ENCODE measurements at regions not wholly inside any gene's neighbourhood (a gene's known extent, or its start where the extent isn't known, plus 50 kb on each side); places are given as distances from the start of the nearest gene placed in this dataset.

DNA sequence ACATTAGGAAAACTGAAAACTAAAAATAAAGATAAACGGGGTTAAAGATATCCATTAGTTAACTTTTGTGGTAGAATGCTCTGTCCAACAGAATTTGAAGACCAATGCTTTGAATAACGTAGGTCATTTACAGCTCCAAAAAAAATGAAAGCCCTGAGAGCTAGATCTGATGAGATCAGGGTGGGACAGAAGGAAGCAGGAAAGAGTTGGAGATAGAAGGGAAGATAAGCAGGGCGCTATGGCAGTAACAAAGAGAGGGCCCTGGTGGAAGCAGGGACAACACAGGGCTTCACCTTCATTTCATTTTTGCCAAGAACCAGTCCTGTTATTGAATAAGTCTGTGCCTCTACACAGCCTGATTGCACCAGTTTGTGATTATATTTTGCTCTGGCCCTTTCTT lies 51.0 kb upstream of the RGS8 start:
- WGBS, 2 experiments (ENCODE audit: extremely low coverage in 2 of 2, insufficient read length in 1 of 2): 25% methylated on average over 1 of the region's 3 CpGs; no CpG with 5 or more reads in 1 of the 2 experiments
- Histone ChIP-seq H2AK9ac (replicated peaks; ENCODE audit: low read depth, low read length, poor library complexity) (no peak overlapping the region), H3K4me1 (ENCODE audit: control insufficient read depth, insufficient read depth, low read length) (peaks cover 3% of the 10 kb centered on the region; the same call in 1 of the 2 replicates), H4K5ac (ENCODE audit: low read depth, low read length) (no peak overlapping the region), H4K91ac (ENCODE audit: insufficient read depth, low read depth, low read length) (no peak overlapping the region), H2BK120ac (ENCODE audit: low read depth, low read length) (no peak overlapping the region), H2AK5ac (ENCODE audit: low read depth, low read length) (no peak overlapping the region), H2BK20ac (ENCODE audit: low read depth, low read length) (no peak overlapping the region), H3K4ac (ENCODE audit: low read depth, low read length) (no peak overlapping the region), H3K14ac (replicated peaks; ENCODE audit: low read depth, low read length) (no peak overlapping the region), H3K79me1 (ENCODE audit: low read depth in 1 of 2, low read length in 2 of 2) (no peaks in the 10 kb centered on the region), H3K36me3 (ENCODE audit: control insufficient read depth, insufficient read depth, low read length) (no peaks in the 10 kb centered on the region), H3K9me3 (ENCODE audit: control insufficient read depth, insufficient read depth, low read length) (0 out of 2 replicates have a peak, but pooled peaks cover 2% of the 10 kb centered on the region), H4K8ac (ENCODE audit: low read depth in 2 of 2, low read length in 2 of 2) (no peak overlapping the region), H2BK15ac (ENCODE audit: low read depth, low read length) (no peak overlapping the region), H4K20me1 (ENCODE audit: insufficient read depth, low read length) (no peaks in the 10 kb centered on the region), H2BK5ac (ENCODE audit: low read depth, low read length, poor library complexity, severe bottlenecking) (no peak overlapping the region), H3K4me3 (ENCODE audit: insufficient read depth, low read depth, low read length) (no peak overlapping the region), H3K27ac (ENCODE audit: insufficient read depth, low read length) (no peak overlapping the region), H3K9me1 (ENCODE audit: insufficient read depth, low read length) (no peaks in the 10 kb centered on the region), H2AFZ (replicated peaks; ENCODE audit: low read length, poor library complexity) (no peak overlapping the region), H3K18ac (ENCODE audit: low read depth, low read length) (no peak overlapping the region), H3K27me3 (ENCODE audit: control insufficient read depth, insufficient read depth, low read length) (no peaks in the 10 kb centered on the region; the same call in 1 of the 2 replicates), H3K23ac (ENCODE audit: low read depth, low read length) (no peak overlapping the region), H3K9ac (ENCODE audit: low read depth, low read length) (no peak overlapping the region), H3K4me2 (ENCODE audit: low read depth, low read length) (no peak overlapping the region), H3K56ac (ENCODE audit: extremely low read depth, insufficient read depth, low read length) (no peak overlapping the region)
- TF ChIP-seq RCOR1 (IDR thresholded peaks at IDR 0.05; ENCODE audit: insufficient replicate concordance, low read length) (no peak), FOS (IDR thresholded peaks at IDR 0.05; ENCODE audit: low read depth, low read length) (no peak), BHLHE40 (IDR thresholded peaks at IDR 0.05; ENCODE audit: low read depth, low read length) (no peak), RFX5 (IDR thresholded peaks at IDR 0.05; ENCODE audit: low read depth, low read length) (no peak), MAZ (IDR thresholded peaks at IDR 0.05; ENCODE audit: borderline replicate concordance, low read depth, low read length) (no peak), CTCF (conservative IDR thresholded peaks at IDR 0.05; ENCODE audit: low read depth, low read length) (no peak), MXI1 (IDR thresholded peaks at IDR 0.05; ENCODE audit: borderline replicate concordance, low read depth, low read length) (no peak), SMC3 (IDR thresholded peaks at IDR 0.05; ENCODE audit: low read depth, low read length) (no peak), POLR2A (IDR thresholded peaks at IDR 0.05; ENCODE audit: low read depth, low read length) (no peak), CEBPB (IDR thresholded peaks at IDR 0.05; ENCODE audit: low read depth, low read length) (no peak), CHD1 (IDR thresholded peaks at IDR 0.05; ENCODE audit: low read depth, low read length) (no peak), NFE2L2 (IDR thresholded peaks at IDR 0.05; ENCODE audit: low read depth, low read length) (no peak)
- TF ChIP-seq, protein P1, sequence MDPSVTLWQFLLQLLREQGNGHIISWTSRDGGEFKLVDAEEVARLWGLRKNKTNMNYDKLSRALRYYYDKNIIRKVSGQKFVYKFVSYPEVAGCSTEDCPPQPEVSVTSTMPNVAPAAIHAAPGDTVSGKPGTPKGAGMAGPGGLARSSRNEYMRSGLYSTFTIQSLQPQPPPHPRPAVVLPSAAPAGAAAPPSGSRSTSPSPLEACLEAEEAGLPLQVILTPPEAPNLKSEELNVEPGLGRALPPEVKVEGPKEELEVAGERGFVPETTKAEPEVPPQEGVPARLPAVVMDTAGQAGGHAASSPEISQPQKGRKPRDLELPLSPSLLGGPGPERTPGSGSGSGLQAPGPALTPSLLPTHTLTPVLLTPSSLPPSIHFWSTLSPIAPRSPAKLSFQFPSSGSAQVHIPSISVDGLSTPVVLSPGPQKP (IDR thresholded peaks at IDR 0.05; ENCODE audit: borderline replicate concordance, low read depth, low read length): no peak
- TF ChIP-seq, protein P2, sequence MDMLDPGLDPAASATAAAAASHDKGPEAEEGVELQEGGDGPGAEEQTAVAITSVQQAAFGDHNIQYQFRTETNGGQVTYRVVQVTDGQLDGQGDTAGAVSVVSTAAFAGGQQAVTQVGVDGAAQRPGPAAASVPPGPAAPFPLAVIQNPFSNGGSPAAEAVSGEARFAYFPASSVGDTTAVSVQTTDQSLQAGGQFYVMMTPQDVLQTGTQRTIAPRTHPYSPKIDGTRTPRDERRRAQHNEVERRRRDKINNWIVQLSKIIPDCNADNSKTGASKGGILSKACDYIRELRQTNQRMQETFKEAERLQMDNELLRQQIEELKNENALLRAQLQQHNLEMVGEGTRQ (IDR thresholded peaks at IDR 0.05; ENCODE audit: low read depth, low read length): no peak
- in situ Hi-C loops (cut with MboI; ENCODE audit: low sequenced_read_pairs) (no loop called here), intact Hi-C loops (cut with micrococcal nuclease) (no loop called here), dilution Hi-C loops (cut with HindIII; ENCODE audit: low sequenced_read_pairs, unreplicated experiment) (no loop called here)
- DNase-seq (no peak), ATAC-seq (ENCODE audit: low read depth) (no peak)
- ChIA-PET POLR2A (ENCODE audit: unreplicated experiment) (no interaction called here), CTCF (no interaction called here)
- BruUV-seq (replicated peaks): no TSS peak
